Caki2 (cell line): ENCODE measurements at regions not wholly inside any gene's neighbourhood (a gene's known extent, or its start where the extent isn't known, plus 50 kb on each side); places are given as distances from the start of the nearest gene placed in this dataset.
"Not testable (repeated sequence)": the region's sequence is repeated elsewhere in the genome, so short reads cannot be mapped to it uniquely, and the experiment has no call there.

Source experiments
- DNase-seq: peaks from one replicate; pipeline ENCODE4 v3.0.0-alpha.2; 2015; ENCODE audit warnings: low read depth
- in situ Hi-C: cut with HindIII; loops from 2 replicates; pipeline ENCODE4 v1.10.0; 2016; ENCODE audit warnings: low sequenced_read_pairs, low pct_unique_long_range_greater_than_20kb, mixed read lengths

DNA sequence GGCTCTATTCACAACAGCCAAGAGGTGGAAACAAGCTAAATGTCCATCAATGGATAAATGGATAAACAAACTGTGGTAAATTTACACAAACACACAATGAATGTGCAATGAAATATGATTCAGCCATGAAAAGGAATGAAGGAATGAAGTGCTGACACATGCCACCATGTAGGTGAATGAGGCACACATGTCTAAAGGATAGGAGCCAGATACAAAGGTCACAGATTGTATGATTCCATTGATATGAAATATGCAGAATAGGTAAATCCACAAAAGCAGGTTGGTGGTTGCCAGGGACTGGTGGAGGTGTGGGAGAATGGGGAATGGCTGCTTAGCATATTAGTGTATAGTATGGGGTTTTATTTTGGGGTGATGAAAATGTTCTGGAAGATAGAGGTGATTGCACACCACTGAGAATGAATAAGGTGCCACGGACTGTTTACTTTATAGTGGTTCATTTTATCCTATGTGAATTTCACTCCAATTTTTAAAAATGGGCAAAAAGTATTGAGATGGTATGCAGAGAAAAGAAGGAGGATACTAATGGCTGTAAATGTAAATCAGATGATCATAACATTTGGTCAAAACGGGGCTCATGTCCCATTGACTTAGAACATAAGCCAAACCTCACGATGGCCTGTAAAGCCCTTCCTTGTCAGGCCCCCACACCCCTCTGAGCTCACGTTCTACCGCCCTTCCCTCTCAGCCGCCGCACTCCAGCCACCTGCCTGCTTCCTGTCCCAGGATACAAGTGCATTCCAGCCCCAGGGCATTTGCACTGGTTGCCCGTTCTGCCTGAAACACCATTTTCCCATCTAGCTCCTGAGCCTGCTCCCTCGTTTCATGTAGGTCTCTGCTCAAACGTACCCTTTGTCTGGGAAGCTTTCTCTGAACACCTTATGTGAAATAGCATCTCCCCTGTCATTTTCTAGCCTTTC, 165.5 kb downstream of the DDX1 start:
- in situ Hi-C loops, result no loop called here
- DNase-seq, result no peak

- in situ Hi-C loops, result no loop called here
- no peak for DNase-seq
These were observed 166.3 kb downstream of the DDX1 start for GRCh38 chr2:15757820-15758586.

DNA sequence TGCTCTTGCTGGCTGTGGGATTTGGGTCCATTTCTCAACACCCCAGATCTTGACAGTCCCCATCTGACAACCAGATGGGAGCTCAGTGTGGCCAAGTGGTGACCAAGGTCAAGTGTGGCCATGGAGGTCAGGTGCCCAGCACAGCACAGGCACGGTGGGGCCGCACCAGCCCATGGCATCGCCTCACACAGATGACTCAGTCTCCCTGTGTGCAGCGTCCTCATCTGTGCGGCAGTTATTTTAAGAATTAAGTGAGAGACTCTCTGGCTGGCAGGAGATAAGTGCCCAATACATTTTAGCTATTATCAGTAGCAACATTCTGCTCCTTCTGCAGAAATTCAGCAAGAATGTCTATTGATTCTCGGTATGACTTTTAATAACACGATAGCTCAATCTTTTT, 167.2 kb downstream of the DDX1 start:
- DNase-seq, result no peak
- in situ Hi-C loops, result no loop called here

GRCh38 chr2:15759385-15759784, 167.7 kb downstream of the DDX1 start:
- DNase-seq, result no peak
- in situ Hi-C loops, result no loop called here

DNA sequence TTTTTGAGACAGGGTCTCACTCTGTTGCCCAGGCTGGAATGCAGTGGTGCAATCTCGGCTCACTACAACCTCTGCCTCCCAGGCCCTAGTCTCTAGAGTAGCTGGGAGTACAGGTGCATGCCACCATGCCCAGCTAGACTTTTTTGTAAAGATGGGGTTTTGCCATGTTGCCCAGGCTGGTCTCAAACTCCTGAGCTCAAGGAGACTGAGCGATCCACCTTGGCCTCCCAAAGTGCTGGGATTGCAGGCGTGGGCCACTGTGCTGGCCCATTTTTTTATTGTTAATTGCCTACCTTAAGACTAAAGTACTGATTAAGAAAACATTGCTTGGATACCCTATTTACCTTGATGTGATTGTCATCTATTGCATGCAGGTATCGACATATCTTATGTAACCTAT, 168.1 kb downstream of the DDX1 start:
- in situ Hi-C loops, DNase-seq: not testable (repeated sequence)

- in situ Hi-C loops, result no loop called here
- no peak for DNase-seq
These were observed 168.7 kb downstream of the DDX1 start for GRCh38 chr2:15760232-15760910.

DNA sequence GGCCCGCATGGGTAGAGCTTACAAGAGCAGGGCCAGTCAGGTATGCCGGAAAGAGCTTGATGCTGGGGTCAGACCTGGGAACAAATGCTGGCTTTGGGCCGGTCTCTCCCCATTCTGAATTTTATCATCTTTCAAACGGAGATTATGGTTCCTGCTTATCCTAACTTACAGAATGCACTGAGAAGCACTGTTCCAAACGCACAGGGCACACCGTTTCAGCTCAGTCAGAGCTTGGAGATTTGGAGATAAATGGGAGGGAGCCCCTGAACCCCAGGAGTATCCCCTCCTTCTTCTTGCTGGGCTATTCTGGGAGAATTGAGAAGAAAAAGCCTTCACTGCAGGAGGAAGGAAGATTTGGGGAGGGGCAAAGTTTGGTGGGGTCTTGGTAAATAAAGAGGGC, 169.4 kb downstream of the DDX1 start:
- DNase-seq, result no peak
- in situ Hi-C loops, result no loop called here

DNA sequence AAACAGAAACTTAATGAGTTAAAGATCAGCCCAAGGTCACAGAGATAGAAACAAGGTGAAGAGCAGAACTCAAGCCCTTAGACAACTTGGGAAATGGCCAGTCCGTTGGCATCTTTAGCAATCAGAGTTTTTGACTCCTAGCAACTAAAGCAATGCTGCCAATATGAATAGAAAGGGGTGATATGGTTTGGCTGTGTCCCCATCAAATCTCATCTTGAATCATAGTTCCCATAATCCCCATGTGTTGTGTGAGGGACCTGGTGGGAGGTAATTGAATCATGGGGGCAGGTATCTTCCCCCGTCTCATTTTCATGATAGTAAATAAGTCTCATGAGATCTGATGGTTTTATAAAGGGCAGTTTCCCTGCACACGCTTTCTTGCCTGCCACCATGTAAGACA, 170.2 kb downstream of the DDX1 start:
- in situ Hi-C loops, result no loop called here
- DNase-seq, result no peak

- DNase-seq, result no peak
- in situ Hi-C loops, result no loop called here
These were observed 170.8 kb downstream of the DDX1 start for GRCh38 chr2:15762449-15762848.

GRCh38 chr2:15763106-15763821, 171.6 kb downstream of the DDX1 start:
- in situ Hi-C loops, result no loop called here
- no peak for DNase-seq

GRCh38 chr2:15763822-15764682, 172.4 kb downstream of the DDX1 start:
- DNase-seq, result no peak
- in situ Hi-C loops, result no loop called here

DNA sequence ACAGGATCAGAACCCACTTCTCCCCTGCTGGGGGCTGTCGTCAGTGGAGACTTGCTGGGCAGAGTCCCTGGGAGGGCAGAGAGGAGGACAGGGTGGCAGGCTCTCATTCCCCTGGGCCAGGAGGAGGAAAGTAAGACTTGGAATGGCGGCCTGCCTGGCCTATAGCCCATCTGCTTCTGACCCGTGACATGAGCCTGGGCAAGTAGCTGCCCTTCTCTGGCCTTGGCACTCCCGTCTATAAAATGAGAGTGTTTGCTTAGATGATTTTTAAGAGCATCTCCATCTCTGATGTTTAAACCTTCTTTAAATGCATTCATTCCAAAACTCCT, 173.0 kb downstream of the DDX1 start:
- no peak for DNase-seq
- in situ Hi-C loops, result no loop called here

- in situ Hi-C loops, result no loop called here
- DNase-seq, result no peak
These were observed 173.5 kb downstream of the DDX1 start for GRCh38 chr2:15765211-15765610.

- no peak for DNase-seq
- in situ Hi-C loops, result no loop called here
These were observed 174.1 kb downstream of the DDX1 start for GRCh38 chr2:15765686-15766302.

DNA sequence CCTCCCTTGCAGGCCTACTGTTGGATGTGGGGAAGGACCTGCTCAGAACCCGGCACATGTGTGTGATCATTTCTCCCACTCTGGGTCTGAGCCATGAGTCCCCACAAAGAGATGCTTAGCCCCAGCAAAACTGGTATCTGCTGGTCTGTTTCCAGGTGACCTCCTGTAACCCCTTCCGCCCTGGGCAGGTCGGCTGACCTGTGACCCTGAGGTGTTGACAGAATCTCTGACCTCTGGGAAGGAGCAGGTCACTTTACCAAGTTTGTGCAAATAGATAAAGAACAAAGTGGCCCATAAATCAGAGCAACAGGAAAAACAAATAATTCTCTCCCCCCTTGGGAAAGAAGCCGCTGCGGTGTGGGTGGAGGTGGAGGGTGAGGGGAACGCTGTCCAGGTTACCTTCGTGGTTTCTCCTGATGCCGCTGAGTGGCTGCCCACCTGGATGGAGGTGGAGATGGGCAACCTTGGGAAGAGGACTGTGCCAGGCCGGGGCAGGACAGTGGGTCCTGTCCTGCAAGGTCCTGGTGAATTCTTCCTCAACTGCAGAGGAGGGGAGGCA, 174.0 kb upstream of the MYCN start:
- in situ Hi-C loops, result no loop called here
- no peak for DNase-seq

GRCh38 chr2:15766911-15767597, 173.3 kb upstream of the MYCN start:
- DNase-seq, result no peak
- in situ Hi-C loops, result no loop called here
